GM19238 (cell line): ENCODE measurements at regions not wholly inside any gene's neighbourhood (a gene's known extent, or its start where the extent isn't known, plus 50 kb on each side); places are given as distances from the start of the nearest gene placed in this dataset.
"Not testable (repeated sequence)": the region's sequence is repeated elsewhere in the genome, so short reads cannot be mapped to it uniquely, and the experiment has no call there.

Experiments used
- DNase-seq: peaks from one replicate; pipeline ENCODE4 v3.0.0; 2011; ENCODE audit warnings: low spot score; ENCODE audit not compliant: insufficient read length

GRCh38 chrX:1140236-1140681, 72.2 kb downstream of the CRLF2 start:
- no peak for DNase-seq

DNA sequence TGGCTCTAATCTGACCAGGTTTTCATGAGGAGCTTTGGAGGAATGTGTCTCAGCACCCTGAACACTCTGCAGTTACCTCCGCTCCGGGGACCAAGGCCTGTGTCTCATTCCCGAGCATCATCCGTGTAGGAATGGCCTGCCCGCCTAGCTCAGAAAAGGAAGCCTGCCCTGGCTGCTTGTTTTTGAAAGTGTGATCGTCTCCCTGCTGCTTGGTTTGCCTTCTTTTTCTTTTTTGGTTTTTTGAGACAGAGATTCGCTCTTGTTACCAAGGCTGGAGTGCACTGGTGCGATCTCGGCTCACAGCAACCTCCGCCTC, 73.3 kb downstream of the CRLF2 start:
- DNase-seq, result no peak

DNA sequence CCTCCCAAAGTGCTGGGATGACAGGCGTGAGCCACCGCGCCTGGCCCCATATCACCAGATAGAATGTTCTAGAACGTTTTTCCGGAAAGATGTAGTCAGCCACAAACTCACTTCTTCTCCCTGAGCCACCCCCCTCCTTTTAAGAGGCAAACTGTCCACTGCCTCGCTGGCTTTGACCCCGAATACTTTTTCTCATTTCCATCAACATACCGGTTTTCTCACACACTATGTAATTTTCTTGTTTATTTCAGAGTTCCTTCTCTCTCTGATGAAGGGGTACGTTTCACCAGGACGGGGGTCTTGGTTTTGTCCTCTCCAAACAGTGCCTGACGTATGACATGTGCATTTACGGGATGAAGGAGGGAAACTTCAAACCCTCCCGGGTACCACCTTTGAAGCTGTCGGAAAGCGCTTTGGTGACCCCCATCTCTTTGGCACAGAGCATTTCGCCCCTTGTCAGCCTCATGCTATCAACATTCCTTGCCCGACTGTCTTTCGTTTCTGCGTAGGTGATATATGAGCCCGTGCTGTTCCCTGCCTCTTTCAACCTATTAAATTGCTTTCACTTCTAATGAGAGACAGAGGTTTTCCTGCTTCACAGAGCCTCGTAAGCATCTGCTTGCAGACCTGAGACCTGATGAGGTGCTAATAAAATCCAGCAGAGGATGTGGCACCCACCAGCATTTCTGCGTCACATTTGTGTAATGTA, 73.8 kb downstream of the CRLF2 start:
- DNase-seq, result no peak

DNA sequence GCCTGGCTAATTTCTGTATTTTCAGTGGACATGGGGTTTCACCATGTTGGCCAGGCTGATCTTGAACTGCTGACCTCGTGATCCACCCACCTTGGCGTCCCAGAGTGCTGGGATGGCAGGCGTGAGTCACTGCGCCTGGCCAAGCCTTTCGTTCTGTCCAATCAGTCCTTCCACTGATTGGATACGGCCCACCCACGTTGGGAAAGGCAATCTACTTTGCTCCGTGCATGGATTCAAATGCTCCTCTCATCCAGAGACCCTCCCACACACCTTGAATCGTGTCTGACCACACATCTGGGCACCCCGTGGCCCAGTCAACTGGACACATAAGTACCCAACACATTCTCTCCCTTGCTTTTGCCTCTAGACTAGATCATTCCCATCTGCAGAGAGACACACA, 74.9 kb downstream of the CRLF2 start:
- DNase-seq, result no peak

DNA sequence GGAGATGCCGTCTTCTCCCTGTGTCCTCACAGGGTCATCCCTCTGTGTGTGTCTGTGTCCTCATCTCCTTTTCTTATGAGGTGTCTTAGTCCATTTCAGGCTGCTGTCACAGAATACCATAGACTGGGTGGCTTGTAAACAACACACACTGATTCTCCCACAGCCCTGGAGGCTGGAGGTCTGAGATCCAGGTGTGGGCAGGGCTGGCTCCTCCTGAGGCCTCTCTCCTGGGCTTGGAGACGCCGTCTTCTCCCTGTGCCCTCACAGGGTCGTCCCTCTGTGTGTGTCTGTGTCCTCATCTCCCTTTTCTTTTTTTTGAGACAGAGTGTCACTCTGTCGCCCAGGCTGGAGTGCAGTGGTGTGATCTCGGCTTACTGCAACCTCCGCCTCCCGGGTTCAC, 75.9 kb downstream of the CRLF2 start:
- DNase-seq, result not testable (repeated sequence)

DNA sequence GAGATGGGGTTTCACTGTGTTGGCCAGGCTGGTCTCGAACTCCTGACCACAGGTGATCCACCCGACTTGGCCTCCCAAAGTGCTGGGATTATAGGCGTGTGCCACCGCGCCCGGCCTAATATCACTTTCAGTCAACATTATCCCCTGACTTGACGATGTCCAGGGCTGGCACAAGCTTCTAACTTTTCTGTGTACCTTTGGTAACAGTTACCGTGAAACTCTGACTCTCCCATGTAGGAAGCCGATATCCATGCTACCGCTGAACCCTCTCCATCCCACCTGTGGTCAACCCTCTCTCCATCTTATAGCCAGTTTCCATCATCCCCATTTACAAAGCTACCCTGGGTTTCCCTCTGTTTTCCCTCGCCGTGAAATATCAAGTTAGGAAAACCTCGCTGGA, 77.5 kb downstream of the CRLF2 start:
- no peak for DNase-seq

DNA sequence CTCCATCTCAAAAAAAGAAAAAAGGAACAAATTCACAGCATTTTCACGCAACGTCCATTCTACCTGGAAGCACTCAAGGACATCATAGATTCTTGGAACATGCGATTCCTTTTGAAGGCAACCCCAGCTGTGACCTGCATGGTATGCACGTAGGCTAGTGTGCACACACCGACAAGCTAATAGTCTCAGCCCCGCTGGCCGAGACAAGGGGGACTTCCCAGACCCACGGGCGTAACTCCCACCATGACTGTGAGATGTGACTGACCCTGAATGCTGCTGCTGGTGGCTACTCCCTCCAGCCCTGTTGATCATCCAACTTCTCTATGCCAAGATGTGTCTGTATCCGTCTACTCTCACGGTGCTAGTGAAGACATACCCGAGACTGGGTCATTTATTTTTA, 78.3 kb downstream of the CRLF2 start:
- no peak for DNase-seq

DNA sequence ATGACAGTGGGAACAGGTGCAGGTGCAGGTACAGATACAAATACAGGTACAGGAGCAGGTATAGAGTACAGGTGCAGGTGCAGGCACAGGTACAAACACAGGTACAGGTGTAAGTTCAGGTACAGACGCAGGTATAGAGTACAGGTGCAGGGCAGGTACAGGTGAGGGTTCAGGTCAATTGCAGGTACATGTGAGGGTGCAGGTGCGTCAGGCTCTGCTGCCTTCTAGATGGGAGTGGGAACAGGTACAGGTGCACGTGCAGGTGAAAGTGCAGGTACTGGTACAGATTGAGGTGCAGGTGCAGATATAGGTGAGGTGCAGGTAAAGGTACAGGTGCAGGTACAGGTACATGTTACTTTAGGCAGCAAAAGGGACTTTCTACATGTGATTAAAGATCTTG, 85.7 kb downstream of the CRLF2 start:
- DNase-seq, result no peak

DNA sequence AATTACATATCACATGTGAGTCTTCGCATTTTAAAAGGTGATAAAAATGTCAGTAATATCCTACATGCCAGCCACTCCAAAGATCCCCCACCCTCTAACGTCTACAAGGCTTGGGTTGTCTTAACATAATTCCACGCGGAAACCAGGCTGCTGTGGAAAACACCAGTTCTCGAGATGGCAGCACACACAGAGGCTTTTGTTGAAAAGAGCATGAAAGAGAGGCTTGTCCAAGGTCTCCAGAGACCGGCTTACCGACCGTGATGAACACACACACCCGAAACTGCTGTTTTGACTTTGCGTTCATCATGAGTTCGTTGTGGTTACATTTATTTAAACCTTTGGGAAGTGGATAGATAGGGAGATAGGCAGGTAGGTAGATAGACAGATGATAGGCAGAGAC, 87.9 kb downstream of the CRLF2 start:
- DNase-seq, result no peak

DNA sequence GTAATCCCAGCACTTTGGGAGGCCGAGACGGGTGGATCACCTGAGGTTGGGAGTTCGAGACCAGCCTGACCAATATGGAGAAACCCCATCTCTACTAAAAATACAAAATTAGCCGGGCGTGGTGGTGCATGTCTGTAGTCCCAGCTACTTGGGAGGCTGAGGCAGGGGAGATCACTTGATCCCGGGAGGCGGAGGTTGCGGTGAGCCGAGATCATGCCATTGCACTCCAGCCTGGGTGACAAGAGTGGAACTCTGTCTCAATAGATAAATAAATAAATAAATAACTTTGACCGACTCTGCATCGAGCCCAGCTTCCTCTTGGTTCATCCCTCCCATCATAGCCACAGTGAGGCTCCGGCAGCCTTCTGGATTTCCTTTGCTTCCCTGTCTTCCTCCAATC, 89.6 kb downstream of the CRLF2 start:
- not testable (repeated sequence) for DNase-seq

- no peak for DNase-seq
Observed at GRCh38 chrX:1119275-1119674, 93.2 kb downstream of the CRLF2 start.

GRCh38 chrX:1118572-1119199, 93.8 kb downstream of the CRLF2 start:
- no peak for DNase-seq

- not testable (repeated sequence) for DNase-seq
Observed at GRCh38 chrX:1115411-1115810, 97.0 kb downstream of the CRLF2 start.

DNA sequence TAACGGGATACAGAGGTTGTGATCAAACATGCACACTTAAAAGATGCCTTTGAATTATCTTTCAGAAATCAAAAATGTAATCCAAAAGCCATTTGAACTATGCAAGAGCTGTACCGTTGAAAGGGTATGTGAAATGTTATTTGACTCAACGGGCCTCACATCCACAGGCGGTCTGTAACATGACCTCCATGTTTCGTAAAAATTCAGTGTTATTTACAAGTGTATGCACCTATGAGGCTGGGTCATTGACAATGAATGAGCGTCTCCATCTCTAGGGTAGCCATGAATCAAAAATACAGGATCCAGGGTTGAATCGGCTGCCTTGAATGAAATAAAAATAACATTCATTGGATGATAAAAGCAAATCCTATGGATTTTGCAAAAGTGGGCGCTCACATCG, 100.1 kb downstream of the CRLF2 start:
- no peak for DNase-seq

DNA sequence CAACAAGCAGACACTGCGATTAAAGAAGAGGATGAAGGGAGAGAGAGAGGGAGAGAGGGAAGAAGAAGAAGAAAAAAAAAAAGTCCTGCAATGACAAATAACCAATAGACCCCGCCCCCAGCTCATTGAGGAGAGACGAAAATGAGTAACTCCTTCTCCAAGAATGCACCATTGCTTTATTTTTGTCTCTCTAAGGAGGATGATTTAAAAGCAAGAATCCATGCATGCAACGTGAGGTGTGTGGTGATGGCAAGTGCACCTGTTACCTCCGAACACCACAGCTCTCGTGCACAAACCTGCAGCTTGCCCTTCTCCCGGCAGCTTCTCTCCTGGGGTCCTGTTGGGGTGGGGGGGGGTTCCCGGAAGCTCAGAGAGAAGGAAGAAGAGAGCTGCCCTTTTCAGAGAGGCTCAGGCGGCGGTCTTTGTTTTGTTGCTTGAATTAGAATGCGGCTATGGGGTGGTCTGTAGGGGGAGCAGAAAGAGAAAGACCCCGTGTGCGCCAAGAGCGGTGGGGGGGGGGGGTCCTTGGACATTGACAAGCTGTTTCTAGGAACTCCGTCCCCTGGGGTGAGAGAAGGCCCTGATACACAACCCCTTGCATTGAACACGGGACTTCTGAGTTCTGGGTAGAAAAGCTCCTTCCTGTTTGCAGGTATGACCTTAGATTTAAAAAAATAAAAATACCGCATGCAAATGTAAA, 100.7 kb downstream of the CRLF2 start:
- no peak for DNase-seq

DNA sequence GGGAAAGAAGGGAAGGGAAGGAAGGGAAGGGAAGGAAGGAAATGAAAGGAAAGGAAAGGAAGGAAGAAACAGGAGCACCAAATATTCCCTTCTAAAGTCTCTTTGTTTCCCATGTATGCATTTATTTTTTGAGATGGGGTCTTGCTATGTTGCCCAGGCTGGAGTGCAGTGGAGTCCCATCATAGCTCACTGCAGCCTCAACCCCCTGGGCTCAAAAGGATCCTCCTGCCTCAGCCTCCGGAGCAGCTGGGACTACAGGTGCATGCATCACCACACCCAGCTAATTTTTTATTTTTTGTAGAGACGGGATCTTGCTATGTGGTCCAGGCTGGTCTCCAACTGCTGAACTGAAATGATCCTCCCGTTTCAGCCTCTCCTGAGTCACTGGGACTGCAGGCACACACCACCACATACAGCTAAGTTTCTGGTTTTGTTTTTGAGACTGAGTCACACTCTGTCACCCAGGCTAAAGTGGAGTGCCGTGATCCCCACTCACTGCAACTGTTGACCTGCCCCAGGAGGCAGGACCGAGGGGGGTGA, 102.8 kb downstream of the CRLF2 start:
- no peak for DNase-seq

DNA sequence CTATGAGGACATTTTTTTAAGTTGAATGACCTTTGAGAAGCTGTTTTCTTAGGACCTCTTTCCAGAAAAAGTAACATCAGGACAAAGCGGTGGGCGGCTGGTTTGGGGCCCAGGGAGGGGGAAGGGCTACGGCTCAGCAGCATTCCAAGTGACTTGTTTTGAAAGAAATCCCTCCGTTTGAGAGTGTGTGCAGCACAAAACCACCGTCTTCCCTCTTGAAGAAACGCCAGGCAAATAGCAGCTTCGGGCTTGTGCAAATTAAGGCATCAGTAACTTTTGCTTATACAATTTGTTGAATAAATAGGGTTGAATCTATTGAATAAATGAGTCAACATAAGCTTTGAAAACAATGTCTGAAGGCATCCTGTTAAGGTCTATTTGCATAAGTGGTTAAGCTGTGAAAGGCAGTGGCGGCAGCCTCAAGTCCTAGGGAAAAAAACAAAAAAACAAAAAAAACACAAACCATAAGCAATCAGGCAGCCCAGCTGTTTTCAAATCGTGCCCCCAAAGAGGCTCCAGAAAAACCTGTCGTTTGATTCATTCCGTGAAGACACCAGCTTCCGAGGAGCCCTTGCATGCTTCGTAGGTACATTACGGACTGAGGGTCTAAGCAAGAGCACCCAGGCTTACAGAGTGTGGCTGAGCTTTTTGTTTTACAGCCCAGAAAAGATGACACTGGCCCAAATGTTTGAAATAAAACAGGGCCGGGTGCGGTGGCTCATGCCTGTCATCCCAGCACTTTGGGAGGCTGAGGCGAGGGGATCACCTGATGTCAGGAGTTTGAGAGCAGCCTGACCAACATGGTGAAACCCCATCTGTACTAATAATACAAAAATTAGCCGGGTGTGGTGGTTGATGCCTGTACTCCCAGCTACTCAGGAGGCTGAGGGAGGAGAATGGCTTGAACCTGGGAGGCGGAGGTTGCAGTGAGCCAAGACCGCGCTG, 103.7 kb downstream of the CRLF2 start:
- DNase-seq, result no peak

- DNase-seq, result no peak
Observed at GRCh38 chrX:1106478-1107210, 105.8 kb downstream of the CRLF2 start.

DNA sequence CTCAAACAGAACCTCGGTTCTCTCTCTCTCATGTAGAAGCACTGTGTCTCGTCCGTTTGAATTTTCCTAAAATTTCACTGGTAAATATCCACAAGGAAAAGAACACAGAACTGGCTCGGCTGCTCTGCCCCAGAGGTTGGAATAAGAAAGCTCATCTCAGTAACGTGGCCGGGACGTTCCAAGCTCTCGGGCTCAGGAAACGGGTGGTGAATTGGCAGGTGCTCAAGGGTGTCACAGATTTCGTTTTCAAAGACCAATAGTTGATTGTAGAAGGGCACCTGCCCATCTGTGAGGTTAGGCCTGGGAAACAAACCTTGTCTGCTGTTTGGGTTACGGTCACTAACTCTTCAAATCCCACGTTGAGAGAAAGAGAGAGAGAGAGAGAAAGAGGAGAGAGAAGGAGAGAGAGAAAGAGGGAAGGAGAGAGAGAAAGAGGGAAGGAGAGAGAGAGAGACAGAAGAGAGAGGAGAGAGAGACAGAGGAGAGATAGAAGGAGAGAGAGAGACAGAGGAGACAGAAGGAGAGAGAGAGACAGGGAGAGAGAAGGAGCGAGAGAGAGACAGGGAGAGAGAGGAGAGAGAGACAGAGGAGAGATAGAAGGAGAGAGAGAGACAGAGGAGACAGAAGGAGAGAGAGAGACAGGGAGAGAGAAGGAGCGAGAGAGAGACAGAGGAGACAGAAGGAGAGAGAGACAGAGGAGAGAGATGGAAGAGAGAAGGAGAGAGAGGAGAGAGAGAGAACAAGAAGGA, 106.6 kb downstream of the CRLF2 start:
- DNase-seq, result no peak

- DNase-seq, result not testable (repeated sequence)
Observed at GRCh38 chrX:1105031-1105430, 107.4 kb downstream of the CRLF2 start.
